K562 (cell line): ENCODE measurements at regions not wholly inside any gene's neighbourhood (a gene's known extent, or its start where the extent isn't known, plus 50 kb on each side); places are given as distances from the start of the nearest gene placed in this dataset.

Experiments
- CBX2 ChIP-seq: fragments of 200-600 bp; sonication (generic); IDR thresholded peaks from one replicate; pipeline ENCODE4 v1.6.1; 2012; ENCODE audit warnings: mild to moderate bottlenecking, low read length, inconsistent platforms; ENCODE audit not compliant: insufficient read depth, poor library complexity, severe bottlenecking
- FOXO4 ChIP-seq: fragments of 450-650 bp; formaldehyde crosslinking; IDR thresholded peaks from 2 replicates; pipeline ENCODE4 v1.4.0; 2020; ENCODE audit warnings: mild to moderate bottlenecking, moderate library complexity
- MYC ChIP-seq, 2 experiments: fragments of 250-450 bp in 1 of 2; sonication (Bioruptor Pico) in 1 of 2; IDR thresholded peaks; 2 replicates each; pipeline versions ENCODE4 v1.5.1 to v1.6.1; 2012 to 2021; ENCODE audit warnings: low read depth in 2 of 2, borderline replicate concordance in 1 of 2, improper control_type of control experiment in 1 of 2, low read length in 1 of 2, mild to moderate bottlenecking in 1 of 2, moderate library complexity in 1 of 2
- RBM17 ChIP-seq: fragments of 200-400 bp; formaldehyde crosslinking; IDR thresholded peaks from 2 replicates; pipeline ENCODE4 v1.6.1; 2017; ENCODE audit warnings: low read depth, mild to moderate bottlenecking, low read length, borderline replicate concordance
- REST ChIP-seq, 2 experiments: fragments of 450-650 bp; formaldehyde crosslinking in 1 of 2; IDR thresholded peaks; 2 replicates each; pipeline versions ENCODE4 v1.4.0 to v1.6.1; 2014 to 2020; ENCODE audit warnings: mild to moderate bottlenecking in 2 of 2, borderline replicate concordance in 1 of 2, low read depth in 1 of 2
- SMARCE1 ChIP-seq: fragments of 450-650 bp; IDR thresholded peaks from 2 replicates; pipeline ENCODE4 v1.7.1; 2016; ENCODE audit warnings: mild to moderate bottlenecking
- ZNF318 ChIP-seq, 2 experiments: fragments of 450-650 bp; IDR thresholded peaks; 2 replicates each; pipeline ENCODE4 v1.6.1; 2016; ENCODE audit warnings: mild to moderate bottlenecking in 2 of 2, borderline replicate concordance in 1 of 2, low read depth in 1 of 2, moderate library complexity in 1 of 2
- ZSCAN32 ChIP-seq: fragments of 450-650 bp; formaldehyde crosslinking; IDR thresholded peaks from 2 replicates; pipeline ENCODE4 v1.4.0; 2020; ENCODE audit warnings: mild to moderate bottlenecking, moderate library complexity

GRCh38 chr1:60972841-60973364 lies 109.5 kb upstream of the NFIA start (continued):
- TF ChIP-seq REST (IDR thresholded peaks at IDR 0.05; ENCODE audit: borderline replicate concordance), result peak; percentile 90
- TF ChIP-seq REST (CRISPR knock-in tag; IDR thresholded peaks at IDR 0.05; ENCODE audit: low read depth), result no peak
- TF ChIP-seq SMARCE1, result no peak
- 0 out of 2 replicates have a peak, but pooled peaks have one; percentile 6 for TF ChIP-seq MYC (IDR thresholded peaks at IDR 0.05; ENCODE audit: low read depth, low read length)
- TF ChIP-seq MYC (CRISPR knock-in tag; IDR thresholded peaks at IDR 0.05; ENCODE audit: borderline replicate concordance, low read depth), result no peak
- TF ChIP-seq FOXO4 (CRISPR knock-in tag), result no peak
- no peak for TF ChIP-seq ZSCAN32 (CRISPR knock-in tag)
- no peak for TF ChIP-seq ZNF318 (IDR thresholded peaks at IDR 0.05; ENCODE audit: borderline replicate concordance in 1 of 2, low read depth in 1 of 2)
- no peak for TF ChIP-seq CBX2
- no peak for TF ChIP-seq RBM17
